ENCODE measurements at regions not wholly inside any gene's neighbourhood (a gene's known extent, or its start where the extent isn't known, plus 50 kb on each side); places are given as distances from the start of the nearest gene placed in this dataset.

DNA sequence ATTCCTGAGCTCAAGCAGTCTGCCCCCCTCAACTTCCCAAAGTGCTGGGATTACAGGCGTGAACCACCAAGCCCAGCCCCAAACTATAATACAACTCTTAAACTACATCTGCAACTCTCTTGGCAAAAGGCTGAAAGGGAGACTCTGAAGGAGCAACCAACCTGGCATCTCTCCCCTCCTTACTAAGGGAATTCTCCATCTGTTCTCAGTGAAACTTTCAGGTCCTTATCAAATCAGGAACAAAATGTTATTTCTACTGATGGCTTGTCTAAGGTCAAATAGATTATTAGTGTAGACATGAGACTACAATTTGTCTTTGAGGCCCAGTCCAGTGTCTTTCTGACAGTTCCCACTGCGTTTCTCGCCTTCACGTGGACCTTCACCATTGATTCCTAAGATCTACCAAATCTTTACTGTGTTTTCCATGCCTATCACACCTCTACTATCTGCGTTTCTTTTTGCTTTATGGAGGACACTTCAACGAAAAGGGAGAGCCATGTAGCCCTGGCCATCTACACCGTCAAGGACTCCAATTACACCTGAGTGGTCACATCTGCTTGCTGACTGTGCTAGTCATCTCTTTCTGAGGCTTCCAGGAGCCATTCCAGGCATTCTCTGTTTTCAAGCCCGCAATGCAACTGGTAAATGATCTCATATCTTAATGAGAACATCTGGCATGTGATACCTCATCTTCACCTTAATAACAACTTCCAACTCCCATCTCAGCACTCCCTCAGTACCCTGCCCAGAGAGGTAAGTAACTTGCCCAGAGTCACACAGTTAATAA, 405.7 kb upstream of the CITED2 start:
- TF ChIP-seq, protein P1, sequence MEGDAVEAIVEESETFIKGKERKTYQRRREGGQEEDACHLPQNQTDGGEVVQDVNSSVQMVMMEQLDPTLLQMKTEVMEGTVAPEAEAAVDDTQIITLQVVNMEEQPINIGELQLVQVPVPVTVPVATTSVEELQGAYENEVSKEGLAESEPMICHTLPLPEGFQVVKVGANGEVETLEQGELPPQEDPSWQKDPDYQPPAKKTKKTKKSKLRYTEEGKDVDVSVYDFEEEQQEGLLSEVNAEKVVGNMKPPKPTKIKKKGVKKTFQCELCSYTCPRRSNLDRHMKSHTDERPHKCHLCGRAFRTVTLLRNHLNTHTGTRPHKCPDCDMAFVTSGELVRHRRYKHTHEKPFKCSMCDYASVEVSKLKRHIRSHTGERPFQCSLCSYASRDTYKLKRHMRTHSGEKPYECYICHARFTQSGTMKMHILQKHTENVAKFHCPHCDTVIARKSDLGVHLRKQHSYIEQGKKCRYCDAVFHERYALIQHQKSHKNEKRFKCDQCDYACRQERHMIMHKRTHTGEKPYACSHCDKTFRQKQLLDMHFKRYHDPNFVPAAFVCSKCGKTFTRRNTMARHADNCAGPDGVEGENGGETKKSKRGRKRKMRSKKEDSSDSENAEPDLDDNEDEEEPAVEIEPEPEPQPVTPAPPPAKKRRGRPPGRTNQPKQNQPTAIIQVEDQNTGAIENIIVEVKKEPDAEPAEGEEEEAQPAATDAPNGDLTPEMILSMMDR (IDR thresholded peaks at IDR 0.05) = no peak
- no peak for TF ChIP-seq POLR2A (IDR thresholded peaks at IDR 0.05)
